Mucosa of rectum (tissue), 2 donors: ENCODE measurements at regions not wholly inside any gene's neighbourhood (a gene's known extent, or its start where the extent isn't known, plus 50 kb on each side); places are given as distances from the start of the nearest gene placed in this dataset.

Source experiments
- H3K27ac ChIP-seq, 2 donors: one replicate each; pipeline ENCODE4 v1.7.0; 2013; ENCODE audit warnings: inconsistent platforms in 2 of 2, low read depth in 2 of 2, low read length in 2 of 2
- H3K27me3 ChIP-seq, 2 donors: one replicate each; pipeline ENCODE4 v1.7.0; 2013; ENCODE audit warnings: low read length in 2 of 2; ENCODE audit not compliant: control insufficient read depth in 2 of 2, insufficient read depth in 2 of 2
- H3K36me3 ChIP-seq, 2 donors: one replicate each; pipeline ENCODE4 v1.7.0; 2013; ENCODE audit warnings: low read length in 2 of 2; ENCODE audit not compliant: control insufficient read depth in 2 of 2, insufficient read depth in 2 of 2
- H3K4me1 ChIP-seq, 2 donors: one replicate each; pipeline ENCODE4 v1.7.0; 2013; ENCODE audit warnings: low read length in 2 of 2, mild to moderate bottlenecking in 1 of 2; ENCODE audit not compliant: control insufficient read depth in 2 of 2, insufficient read depth in 2 of 2
- H3K4me3 ChIP-seq, 2 donors: one replicate each; pipeline ENCODE4 v1.7.0; 2013; ENCODE audit warnings: low read length in 2 of 2
- H3K9ac ChIP-seq, 2 donors: one replicate each; pipeline ENCODE4 v1.7.0; 2013; ENCODE audit warnings: low read length in 2 of 2, low read depth in 1 of 2, mild to moderate bottlenecking in 1 of 2
- H3K9me3 ChIP-seq, 2 donors: one replicate each; pipeline ENCODE4 v1.7.0; 2013; ENCODE audit warnings: low read length in 2 of 2; ENCODE audit not compliant: control insufficient read depth in 2 of 2
- donor health status: healthy.
- donor health status: Normal muscosa, but diverticular disease.

DNA sequence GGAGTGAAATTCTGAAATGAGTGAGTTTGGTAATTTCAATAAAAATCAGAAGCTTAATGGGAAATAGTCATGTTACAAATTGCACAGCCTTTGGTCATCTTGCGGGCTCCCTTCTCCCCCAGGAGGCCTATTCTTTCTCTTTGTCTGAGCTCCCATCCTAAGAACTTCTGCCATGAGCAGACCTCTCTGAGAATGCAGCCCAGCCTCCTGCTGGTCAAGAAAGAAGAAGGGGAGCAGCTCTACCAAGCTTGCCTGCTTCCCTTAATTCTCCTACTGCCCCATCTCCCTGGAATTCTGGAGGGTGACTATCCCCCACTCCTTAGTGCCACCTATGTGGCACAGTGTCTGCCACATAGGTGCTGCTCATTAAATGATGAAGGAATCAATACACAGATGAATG lies 300.7 kb upstream of the DAB1 start:
- no peak overlapping the region for H3K4me3 ChIP-seq
- H3K27ac ChIP-seq: no peak overlapping the region
- no peaks in the 10 kb centered on the region for H3K9me3 ChIP-seq
- H3K4me1 ChIP-seq: no peaks in the 10 kb centered on the region
- no peak overlapping the region for H3K9ac ChIP-seq
- no peaks in the 10 kb centered on the region for H3K36me3 ChIP-seq
- H3K27me3 ChIP-seq: no peaks in the 10 kb centered on the region

DNA sequence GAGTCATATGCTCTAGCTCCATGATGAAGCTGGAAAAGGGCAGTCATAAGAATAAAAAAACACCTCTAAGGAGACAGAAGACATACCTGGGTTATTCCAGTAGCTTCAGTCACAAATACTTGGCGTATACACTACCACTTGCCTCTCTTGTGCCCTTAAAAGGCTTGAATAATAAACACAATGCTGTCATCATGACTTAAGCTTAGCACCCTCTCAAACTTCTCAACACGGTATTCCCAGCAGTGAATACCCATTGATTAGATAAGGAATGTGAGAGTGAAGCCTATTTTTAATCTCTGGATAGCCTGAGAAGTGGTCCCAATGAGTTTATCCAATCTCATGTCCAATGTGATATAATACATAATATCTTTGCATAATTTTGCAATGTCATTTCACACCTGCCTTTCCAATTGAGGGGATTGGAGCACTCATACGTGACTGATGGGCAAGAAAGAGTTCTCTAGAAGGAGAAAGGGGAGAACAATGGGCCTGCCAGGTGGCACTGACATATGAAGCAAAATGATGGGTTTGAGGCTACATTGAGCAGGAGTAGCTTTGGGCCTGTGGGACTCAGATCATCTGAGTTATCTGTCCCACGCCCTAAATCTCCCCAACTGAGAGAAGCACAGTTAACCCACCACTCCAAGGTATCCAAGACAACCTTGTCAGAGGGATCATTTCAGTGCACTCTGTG lies 298.6 kb upstream of the DAB1 start:
- Histone ChIP-seq H3K27ac (no peak overlapping the region), H3K4me1 (no peaks in the 10 kb centered on the region), H3K4me3 (no peak overlapping the region), H3K9ac (no peak overlapping the region), H3K36me3 (no peaks in the 10 kb centered on the region), H3K9me3 (no peaks in the 10 kb centered on the region), H3K27me3 (no peaks in the 10 kb centered on the region)

- H3K36me3 ChIP-seq: no peaks in the 10 kb centered on the region
- no peaks in the 10 kb centered on the region for H3K27me3 ChIP-seq
- no peaks in the 10 kb centered on the region for H3K9me3 ChIP-seq
Observed at GRCh38 chr1:57721001-57721400, 297.1 kb upstream of the DAB1 start.

GRCh38 chr1:57719274-57719673 lies 295.4 kb upstream of the DAB1 start:
- Histone ChIP-seq H3K4me1 (no peaks in the 10 kb centered on the region), H3K36me3 (no peaks in the 10 kb centered on the region), H3K27ac (no peak overlapping the region), H3K9ac (no peak overlapping the region), H3K9me3 (no peaks in the 10 kb centered on the region), H3K4me3 (no peak overlapping the region), H3K27me3 (no peaks in the 10 kb centered on the region)

More at GRCh38 chr1:57721001-57721400, 297.1 kb upstream of the DAB1 start:
- Histone ChIP-seq H3K4me3 (no peak overlapping the region), H3K9ac (no peak overlapping the region), H3K27ac (no peak overlapping the region), H3K4me1 (no peaks in the 10 kb centered on the region)

- Histone ChIP-seq H3K9me3 (no peaks in the 10 kb centered on the region), H3K27ac (no peak overlapping the region), H3K27me3 (no peaks in the 10 kb centered on the region), H3K4me1 (no peaks in the 10 kb centered on the region), H3K4me3 (no peak overlapping the region), H3K9ac (no peak overlapping the region), H3K36me3 (no peaks in the 10 kb centered on the region)
Observed at GRCh38 chr1:57713501-57713900, 289.6 kb upstream of the DAB1 start.

- no peaks in the 10 kb centered on the region for H3K9me3 ChIP-seq
- no peak overlapping the region for H3K9ac ChIP-seq
- H3K27ac ChIP-seq: no peak overlapping the region
- no peaks in the 10 kb centered on the region for H3K27me3 ChIP-seq
- no peak overlapping the region for H3K4me3 ChIP-seq
- H3K4me1 ChIP-seq: no peaks in the 10 kb centered on the region
- no peaks in the 10 kb centered on the region for H3K36me3 ChIP-seq
Observed at GRCh38 chr1:57712846-57713245, 289.0 kb upstream of the DAB1 start.

GRCh38 chr1:57711326-57711725 lies 287.5 kb upstream of the DAB1 start:
- no peak overlapping the region for H3K4me3 ChIP-seq
- H3K27me3 ChIP-seq: no peaks in the 10 kb centered on the region
- H3K36me3 ChIP-seq: no peaks in the 10 kb centered on the region
- H3K9me3 ChIP-seq: no peaks in the 10 kb centered on the region
- H3K27ac ChIP-seq: no peak overlapping the region
- H3K4me1 ChIP-seq: no peaks in the 10 kb centered on the region
- no peak overlapping the region for H3K9ac ChIP-seq

- H3K4me1 ChIP-seq: no peaks in the 10 kb centered on the region
- no peak overlapping the region for H3K4me3 ChIP-seq
- no peak overlapping the region for H3K9ac ChIP-seq
- no peaks in the 10 kb centered on the region for H3K9me3 ChIP-seq
- no peaks in the 10 kb centered on the region for H3K27me3 ChIP-seq
- no peak overlapping the region for H3K27ac ChIP-seq
- no peaks in the 10 kb centered on the region for H3K36me3 ChIP-seq
Observed at GRCh38 chr1:57707631-57708030, 283.8 kb upstream of the DAB1 start.

DNA sequence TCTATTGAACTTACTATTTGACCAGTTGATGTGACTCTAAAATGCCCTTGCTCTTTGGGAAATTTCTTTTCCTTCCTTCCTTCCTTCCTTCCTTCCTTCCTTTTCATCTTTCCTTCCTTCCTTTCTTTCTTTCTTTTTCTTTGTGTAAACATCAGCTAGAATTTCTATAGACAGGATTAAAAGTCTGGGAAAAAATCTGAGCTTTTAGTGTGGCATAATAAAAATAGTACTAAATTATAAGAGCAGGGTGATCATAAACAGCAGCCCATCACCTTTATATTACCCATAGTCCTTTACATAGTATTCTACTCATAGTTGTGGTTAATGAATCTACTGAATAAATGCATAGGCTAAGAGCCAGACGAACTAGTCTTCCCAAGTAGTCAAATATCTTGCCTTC lies 281.0 kb upstream of the DAB1 start:
- Histone ChIP-seq H3K36me3 (no peaks in the 10 kb centered on the region), H3K9ac (no peak overlapping the region), H3K4me1 (no peaks in the 10 kb centered on the region), H3K27me3 (no peaks in the 10 kb centered on the region), H3K27ac (no peak overlapping the region), H3K9me3 (no peaks in the 10 kb centered on the region), H3K4me3 (no peak overlapping the region)

DNA sequence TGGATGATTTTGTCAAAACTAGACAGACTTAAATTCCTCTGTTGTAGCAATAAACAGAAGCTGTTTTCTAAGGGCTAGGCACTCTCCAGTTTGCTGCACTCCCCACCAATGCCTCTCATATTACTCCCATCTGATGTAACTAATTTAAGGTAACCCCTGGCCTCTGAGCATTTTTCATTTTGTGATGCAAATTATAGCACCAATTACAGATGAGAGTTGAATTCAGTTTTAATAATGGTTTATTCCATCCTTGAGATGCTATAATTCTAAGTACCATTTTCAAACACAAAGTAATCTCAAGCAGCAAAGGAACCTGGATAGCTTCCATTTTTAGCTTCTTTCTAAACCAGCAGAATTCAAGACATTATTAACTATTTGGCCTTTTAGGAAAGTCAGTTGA lies 280.4 kb upstream of the DAB1 start:
- Histone ChIP-seq H3K4me1 (no peaks in the 10 kb centered on the region), H3K9me3 (no peaks in the 10 kb centered on the region), H3K27ac (no peak overlapping the region), H3K4me3 (no peak overlapping the region), H3K36me3 (no peaks in the 10 kb centered on the region), H3K9ac (no peak overlapping the region), H3K27me3 (no peaks in the 10 kb centered on the region)

DNA sequence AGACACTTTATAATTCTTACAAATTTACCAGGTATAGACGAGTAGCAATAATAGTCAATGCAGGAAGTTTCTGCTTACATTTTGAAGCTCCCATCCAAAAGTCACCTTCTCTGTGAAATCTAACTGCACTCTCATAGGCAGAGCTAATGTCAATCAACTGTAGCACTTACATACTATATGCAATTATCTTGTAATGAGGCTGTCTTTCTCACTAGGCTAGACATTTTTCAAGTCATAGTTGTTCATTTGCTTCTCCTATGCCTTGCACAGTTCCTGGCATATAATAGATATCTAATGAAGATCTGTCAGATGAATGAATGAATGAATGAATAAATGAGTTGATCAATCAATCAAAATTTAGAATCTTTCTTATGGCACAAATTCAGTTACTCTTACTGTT lies 273.0 kb upstream of the DAB1 start:
- Histone ChIP-seq H3K27me3 (no peaks in the 10 kb centered on the region), H3K4me1 (no peaks in the 10 kb centered on the region), H3K9ac (no peak overlapping the region), H3K27ac (no peak overlapping the region), H3K4me3 (no peak overlapping the region), H3K36me3 (no peaks in the 10 kb centered on the region), H3K9me3 (no peaks in the 10 kb centered on the region)
